Lung (tissue), 11 donors: ENCODE measurements at regions not wholly inside any gene's neighbourhood (a gene's known extent, or its start where the extent isn't known, plus 50 kb on each side); places are given as distances from the start of the nearest gene placed in this dataset.

ENCODE experiments used
- ATAC-seq: fragments of 200-7000 bp; cut with Tn5 transposase; one replicate; pipeline ENCODE4 v1.9.1; 2020; ENCODE audit warnings: moderate number of reproducible peaks; ENCODE audit not compliant: insufficient read depth, low FRiP score
- DNase-seq, 3 donors: peaks; one replicate each; pipeline ENCODE4 v3.0.0-alpha.2; 2013 to 2017
- H3K27ac ChIP-seq, 2 donors: one replicate each; pipeline ENCODE4 v1.5.1; 2013; ENCODE audit warnings: mild to moderate bottlenecking in 2 of 2, moderate library complexity in 2 of 2, control low read depth in 1 of 2, inconsistent platforms in 1 of 2, low read depth in 1 of 2, low read length in 1 of 2
- H3K27me3 ChIP-seq, 3 donors: one replicate each; pipeline ENCODE4 v1.5.1; 2013; ENCODE audit warnings: low read length in 2 of 3; ENCODE audit not compliant: control insufficient read depth in 3 of 3, insufficient read depth in 3 of 3
- H3K36me3 ChIP-seq, 4 donors: one replicate each; pipeline ENCODE4 v1.5.1; 2013; ENCODE audit warnings: low read length in 4 of 4, mild to moderate bottlenecking in 1 of 4, moderate library complexity in 1 of 4; ENCODE audit not compliant: control insufficient read depth in 4 of 4, insufficient read depth in 4 of 4
- H3K4me1 ChIP-seq, 5 donors: one replicate each; pipeline ENCODE4 v1.5.1; 2013; ENCODE audit warnings: low read length in 5 of 5, mild to moderate bottlenecking in 2 of 5, moderate library complexity in 1 of 5; ENCODE audit not compliant: control insufficient read depth in 5 of 5, insufficient read depth in 5 of 5
- H3K4me3 ChIP-seq: one replicate; pipeline ENCODE4 v1.5.1; 2013; ENCODE audit warnings: mild to moderate bottlenecking, control low read depth, moderate library complexity
- H3K9ac ChIP-seq, 2 donors: one replicate each; pipeline ENCODE4 v1.5.1; 2013; ENCODE audit warnings: low read length in 2 of 2, control low read depth in 1 of 2; ENCODE audit not compliant: insufficient read depth in 1 of 2
- H3K9me3 ChIP-seq, 4 donors: one replicate each; pipeline ENCODE4 v1.5.1; 2013; ENCODE audit warnings: low read length in 3 of 4, mild to moderate bottlenecking in 1 of 4, moderate library complexity in 1 of 4; ENCODE audit not compliant: control insufficient read depth in 4 of 4, insufficient read depth in 3 of 4
- CTCF ChIP-seq: IDR thresholded peaks from 2 replicates; pipeline ENCODE4 v1.5.1; 2012; ENCODE audit warnings: mild to moderate bottlenecking; ENCODE audit errors: control extremely low read depth, extremely low read depth
- WGBS, 2 donors: extraction: QIAGEN DNeasy Blood & Tissue Kit; methylation state at CpG; one replicate each; pipeline ENCODE4 v1.1.7; 2013; 5-methylcytosine and 5-hydroxymethylcytosine counted together
- donor health status: control.
- donor health status: control.
- donor health status: Bipolar disorder and iron deficiency.
- donor health status: healthy.
- donor health status: DM: yes; HTN: yes; CAD: no.

- WGBS, 2 donors, result 90 to 98% methylated on average over 1 of the region's 1 CpG
- no peaks in the 10 kb centered on the region for H3K27me3 ChIP-seq
- DNase-seq (no peak), ATAC-seq (no peak)
- H3K36me3 ChIP-seq, result no peaks in the 10 kb centered on the region
- H3K9me3 ChIP-seq, result no peaks in the 10 kb centered on the region
- H3K9ac ChIP-seq, result no peak overlapping the region
- H3K4me1 ChIP-seq, result no peaks in the 10 kb centered on the region
- no peak overlapping the region for H3K27ac ChIP-seq
- no peak for TF ChIP-seq CTCF
- no peak overlapping the region for H3K4me3 ChIP-seq
These were observed 527.7 kb downstream of the ANKRD50 start for GRCh38 chr4:124184792-124185191.

- H3K27me3 ChIP-seq, result no peaks in the 10 kb centered on the region
- DNase-seq, result no peak
- H3K4me1 ChIP-seq, result no peaks in the 10 kb centered on the region
- H3K9me3 ChIP-seq, result peaks cover 0 to 5% (median 0%) of the 10 kb centered on the region in 4 donors
- WGBS, 2 donors, result 74 to 92% methylated on average over 2 of the region's 2 CpGs
- no peak overlapping the region for H3K4me3 ChIP-seq
- H3K27ac ChIP-seq, result no peak overlapping the region
- H3K36me3 ChIP-seq, result no peaks in the 10 kb centered on the region
- ATAC-seq, result no peak
- TF ChIP-seq CTCF, result no peak
- H3K9ac ChIP-seq, result no peak overlapping the region
These were observed 523.9 kb downstream of the ANKRD50 start for GRCh38 chr4:124188595-124188994.

DNA sequence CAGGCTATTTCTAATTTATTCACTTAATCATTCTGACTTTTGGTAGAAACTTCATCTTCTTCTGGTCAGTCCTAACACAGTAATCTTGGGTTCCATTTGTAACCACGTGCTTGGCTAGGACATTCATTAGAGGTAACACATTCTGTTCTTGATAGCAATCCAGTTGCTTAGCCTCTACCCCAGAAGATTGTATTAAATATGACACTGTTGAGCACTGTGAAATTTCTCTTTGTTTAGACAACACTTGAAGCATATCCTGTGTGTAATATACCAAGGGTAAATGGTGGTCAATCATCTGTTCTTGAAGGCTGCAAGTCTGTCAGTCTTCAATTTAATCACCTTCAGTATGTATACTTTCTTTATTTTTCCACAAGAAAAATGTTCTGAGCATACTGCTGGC is 523.0 kb downstream of the ANKRD50 start:
- Histone ChIP-seq H3K27me3 (no peaks in the 10 kb centered on the region), H3K9me3 (peaks cover 0 to 5% (median 0%) of the 10 kb centered on the region in 4 donors), H3K9ac (no peak overlapping the region), H3K4me1 (no peaks in the 10 kb centered on the region), H3K27ac (no peak overlapping the region), H3K36me3 (no peaks in the 10 kb centered on the region), H3K4me3 (no peak overlapping the region)
- ATAC-seq (no peak), DNase-seq (no peak)
- WGBS, 2 donors, result 68 to 78% methylated on average over 1 of the region's 1 CpG
- no peak for TF ChIP-seq CTCF

- WGBS, 2 donors, result 89 to 96% methylated on average over 1 of the region's 1 CpG
- Histone ChIP-seq H3K9ac (no peak overlapping the region), H3K4me3 (no peak overlapping the region), H3K27me3 (no peaks in the 10 kb centered on the region), H3K9me3 (peaks cover 0 to 5% (median 0%) of the 10 kb centered on the region in 4 donors), H3K27ac (no peak overlapping the region), H3K36me3 (no peaks in the 10 kb centered on the region), H3K4me1 (no peaks in the 10 kb centered on the region)
- ATAC-seq (no peak), DNase-seq (no peak)
- no peak for TF ChIP-seq CTCF
These were observed 521.2 kb downstream of the ANKRD50 start for GRCh38 chr4:124191329-124191728.
